ENCODE measurements at regions not wholly inside any gene's neighbourhood (a gene's known extent, or its start where the extent isn't known, plus 50 kb on each side); places are given as distances from the start of the nearest gene placed in this dataset.

GRCh38 chr18:11268153-11268552 lies 118.8 kb upstream of the PIEZO2 start:
- Histone ChIP-seq H3K27me3 (ENCODE audit: insufficient read depth, low read length) (no peaks in the 10 kb centered on the region), H3K9ac (ENCODE audit: low read depth, low read length) (no peak overlapping the region), H3K4me1 (ENCODE audit: insufficient read depth, low read length) (peaks cover 4% of the 10 kb centered on the region; the same call in 1 of the 2 replicates), H3K9me3 (ENCODE audit: insufficient read depth, low read depth, low read length) (peaks cover 11% of the 10 kb centered on the region; the same call in 1 of the 2 replicates), H3K36me3 (ENCODE audit: insufficient read depth, low read length) (no peaks in the 10 kb centered on the region), H3K4me3 (ENCODE audit: low read length) (no peak overlapping the region), H3K27ac (ENCODE audit: low read depth, low read length) (no peak overlapping the region)
- 100% methylated on average over 2 of the region's 2 CpGs for WGBS

DNA sequence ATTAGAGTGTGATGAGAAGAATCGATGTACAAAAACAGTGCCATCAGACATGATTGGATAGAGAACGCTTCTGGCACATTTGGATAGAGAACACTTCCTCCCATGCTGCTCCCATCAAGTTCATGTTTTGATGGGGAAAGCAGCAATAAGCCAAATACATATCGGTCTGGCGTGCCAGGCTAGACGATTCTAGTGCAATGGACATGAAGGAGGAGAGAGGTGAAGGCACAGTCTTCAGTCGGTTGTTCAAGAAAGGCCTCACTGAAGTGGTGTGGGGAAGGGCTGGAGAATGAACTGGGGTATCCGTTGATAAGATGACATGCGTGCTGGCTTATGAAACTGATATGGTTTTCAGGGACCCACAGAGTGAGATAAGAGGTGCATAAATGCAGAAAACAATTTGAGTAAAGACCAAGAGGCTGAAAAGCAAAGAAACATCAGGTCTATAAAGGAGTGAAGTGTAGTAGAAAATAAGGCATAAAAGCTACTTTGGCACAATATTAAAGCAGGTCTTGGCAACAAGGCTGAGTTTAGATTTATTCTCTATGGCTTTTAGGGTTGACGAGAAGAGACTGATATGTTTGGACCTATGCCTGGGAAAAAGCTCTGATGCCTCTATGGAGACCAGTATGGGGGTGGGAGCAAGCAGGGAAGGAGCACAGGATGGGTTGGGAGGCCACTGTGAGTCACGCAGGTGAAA lies 117.6 kb upstream of the PIEZO2 start:
- Histone ChIP-seq H3K27ac (ENCODE audit: low read depth, low read length) (no peak overlapping the region), H3K9ac (ENCODE audit: low read depth, low read length) (no peak overlapping the region), H3K4me1 (ENCODE audit: insufficient read depth, low read length) (peaks cover 7% of the 10 kb centered on the region; the same call in 1 of the 2 replicates), H3K27me3 (ENCODE audit: insufficient read depth, low read length) (no peaks in the 10 kb centered on the region), H3K36me3 (ENCODE audit: insufficient read depth, low read length) (no peaks in the 10 kb centered on the region), H3K4me3 (ENCODE audit: low read length) (no peak overlapping the region), H3K9me3 (ENCODE audit: insufficient read depth, low read depth, low read length) (peaks cover 11% of the 10 kb centered on the region; the same call in 1 of the 2 replicates)
- WGBS: 96% methylated on average over 10 of the region's 10 CpGs

DNA sequence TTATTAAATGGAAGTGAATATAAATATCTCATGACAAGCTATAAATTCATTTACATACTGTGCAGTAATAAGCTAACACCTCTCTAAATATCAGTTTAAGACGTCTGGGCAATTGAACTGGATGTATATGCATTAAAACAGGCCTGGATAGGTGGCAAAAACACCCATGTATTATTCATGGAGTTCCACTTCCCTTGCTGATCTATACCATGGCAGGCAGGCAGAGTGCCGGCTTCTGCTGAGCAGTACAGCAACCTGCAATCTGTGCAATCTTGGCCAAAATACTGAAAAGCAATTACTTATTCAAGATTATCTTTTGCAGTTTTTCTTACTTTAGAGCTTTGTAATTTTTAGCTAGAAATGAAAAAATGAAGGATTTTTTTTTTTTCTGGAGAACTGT lies 112.1 kb upstream of the PIEZO2 start:
- Histone ChIP-seq H3K4me3 (ENCODE audit: low read length) (peak overlapping the region; percentile 6; the same call in 1 of the 2 replicates), H3K36me3 (ENCODE audit: insufficient read depth, low read length) (no peaks in the 10 kb centered on the region), H3K9me3 (ENCODE audit: insufficient read depth, low read depth, low read length) (peaks cover 11% of the 10 kb centered on the region; the same call in 1 of the 2 replicates), H3K9ac (ENCODE audit: low read depth, low read length) (no peak overlapping the region), H3K27ac (ENCODE audit: low read depth, low read length) (no peak overlapping the region), H3K27me3 (ENCODE audit: insufficient read depth, low read length) (no peaks in the 10 kb centered on the region), H3K4me1 (ENCODE audit: insufficient read depth, low read length) (peaks cover 17% of the 10 kb centered on the region)
- WGBS: 60% methylated on average over 2 of the region's 2 CpGs

- H3K27me3 ChIP-seq (ENCODE audit: insufficient read depth, low read length): no peaks in the 10 kb centered on the region
- WGBS: 85% methylated on average over 3 of the region's 3 CpGs
- peak overlapping the region; percentile 6; the same call in 1 of the 2 replicates for H3K4me3 ChIP-seq (ENCODE audit: low read length)
- peaks cover 17% of the 10 kb centered on the region for H3K4me1 ChIP-seq (ENCODE audit: insufficient read depth, low read length)
- H3K9ac ChIP-seq (ENCODE audit: low read depth, low read length): no peak overlapping the region; the same call in 1 of the 2 replicates
- H3K36me3 ChIP-seq (ENCODE audit: insufficient read depth, low read length): no peaks in the 10 kb centered on the region
- no peak overlapping the region for H3K27ac ChIP-seq (ENCODE audit: low read depth, low read length)
- H3K9me3 ChIP-seq (ENCODE audit: insufficient read depth, low read depth, low read length): peaks cover 11% of the 10 kb centered on the region; the same call in 1 of the 2 replicates
Measured at GRCh38 chr18:11260961-11261461, 111.6 kb upstream of the PIEZO2 start.

DNA sequence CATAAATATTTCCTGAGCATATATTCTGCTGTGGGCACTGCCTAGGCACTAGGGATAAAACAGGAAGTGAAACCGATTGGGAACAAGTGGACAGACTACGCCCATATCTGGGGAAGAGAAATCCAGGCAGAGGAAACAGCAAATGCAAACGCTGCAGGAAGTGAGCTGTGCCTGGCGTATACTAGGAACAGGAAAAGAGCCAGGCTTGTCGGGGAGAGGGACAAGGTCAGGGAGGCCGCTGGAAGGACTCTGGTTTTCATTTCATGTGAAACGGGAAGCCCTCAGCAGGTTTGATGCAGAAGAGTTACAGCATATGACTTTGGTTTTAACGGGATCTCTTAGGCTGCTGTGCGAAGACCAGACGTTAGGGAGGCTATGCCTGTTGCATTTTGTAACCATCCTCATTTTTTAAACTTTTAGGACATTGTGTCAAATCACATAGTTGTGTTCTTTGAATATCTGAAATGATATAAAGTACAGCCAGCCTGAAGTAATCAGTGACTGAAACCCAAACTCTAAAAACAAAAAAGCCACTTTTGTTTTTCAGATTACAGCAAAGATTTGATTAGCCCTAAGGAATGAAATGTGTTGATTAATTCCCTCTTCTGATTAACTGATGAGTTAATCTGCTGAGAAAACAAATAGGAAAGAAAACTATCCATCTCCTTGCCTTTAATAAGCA lies 110.2 kb upstream of the PIEZO2 start:
- Histone ChIP-seq H3K4me1 (ENCODE audit: insufficient read depth, low read length) (peaks cover 17% of the 10 kb centered on the region), H3K4me3 (ENCODE audit: low read length) (no peak overlapping the region), H3K36me3 (ENCODE audit: insufficient read depth, low read length) (no peaks in the 10 kb centered on the region), H3K9me3 (ENCODE audit: insufficient read depth, low read depth, low read length) (peaks cover 11% of the 10 kb centered on the region; the same call in 1 of the 2 replicates), H3K9ac (ENCODE audit: low read depth, low read length) (no peak overlapping the region), H3K27me3 (ENCODE audit: insufficient read depth, low read length) (no peaks in the 10 kb centered on the region), H3K27ac (ENCODE audit: low read depth, low read length) (no peak overlapping the region)
- WGBS: 76% methylated on average over 10 of the region's 10 CpGs

- H3K36me3 ChIP-seq (ENCODE audit: insufficient read depth, low read length): no peaks in the 10 kb centered on the region
- H3K9ac ChIP-seq (ENCODE audit: low read depth, low read length): no peak overlapping the region
- whole genome bisulfite sequencing: 100% methylated on average over 1 of the region's 1 CpG
- no peak overlapping the region for H3K4me3 ChIP-seq (ENCODE audit: low read length)
- no peaks in the 10 kb centered on the region for H3K27me3 ChIP-seq (ENCODE audit: insufficient read depth, low read length)
- no peak overlapping the region for H3K27ac ChIP-seq (ENCODE audit: low read depth, low read length)
- peaks cover 19% of the 10 kb centered on the region for H3K4me1 ChIP-seq (ENCODE audit: insufficient read depth, low read length)
- H3K9me3 ChIP-seq (ENCODE audit: insufficient read depth, low read depth, low read length): no peaks in the 10 kb centered on the region
Measured at GRCh38 chr18:11258039-11258610, 108.8 kb upstream of the PIEZO2 start.

- Histone ChIP-seq H3K36me3 (ENCODE audit: insufficient read depth, low read length) (no peaks in the 10 kb centered on the region), H3K27ac (ENCODE audit: low read depth, low read length) (no peak overlapping the region), H3K27me3 (ENCODE audit: insufficient read depth, low read length) (no peaks in the 10 kb centered on the region), H3K9ac (ENCODE audit: low read depth, low read length) (no peak overlapping the region), H3K9me3 (ENCODE audit: insufficient read depth, low read depth, low read length) (no peaks in the 10 kb centered on the region), H3K4me1 (ENCODE audit: insufficient read depth, low read length) (peaks cover 9% of the 10 kb centered on the region), H3K4me3 (ENCODE audit: low read length) (no peak overlapping the region)
Measured at GRCh38 chr18:11256251-11256650, 106.9 kb upstream of the PIEZO2 start.

DNA sequence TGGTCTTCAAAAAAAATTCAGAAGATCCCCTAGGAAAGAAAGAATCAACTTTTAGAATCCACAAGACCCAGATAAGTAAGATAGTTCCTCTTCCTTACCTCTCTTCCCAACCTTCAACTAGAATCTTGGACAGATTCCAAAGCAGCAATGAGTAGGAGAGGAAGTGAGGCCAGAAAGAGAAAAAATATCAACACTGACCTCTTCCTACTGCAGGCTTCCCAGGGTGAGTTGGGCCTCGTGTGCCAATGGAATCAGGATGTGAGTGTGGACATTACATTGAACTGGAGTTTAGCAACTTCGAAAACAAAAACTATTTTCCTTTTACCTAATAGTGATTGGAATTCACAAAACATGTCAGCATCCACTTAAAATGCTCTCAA lies 102.5 kb upstream of the PIEZO2 start:
- Histone ChIP-seq H3K9ac (ENCODE audit: low read depth, low read length) (no peak overlapping the region), H3K27ac (ENCODE audit: low read depth, low read length) (no peak overlapping the region), H3K27me3 (ENCODE audit: insufficient read depth, low read length) (no peaks in the 10 kb centered on the region), H3K9me3 (ENCODE audit: insufficient read depth, low read depth, low read length) (no peaks in the 10 kb centered on the region), H3K4me1 (ENCODE audit: insufficient read depth, low read length) (peaks cover 2% of the 10 kb centered on the region; the same call in 1 of the 2 replicates), H3K4me3 (ENCODE audit: low read length) (no peak overlapping the region), H3K36me3 (ENCODE audit: insufficient read depth, low read length) (no peaks in the 10 kb centered on the region)
- WGBS: no CpG with 5 or more reads among the region's 2 CpGs

DNA sequence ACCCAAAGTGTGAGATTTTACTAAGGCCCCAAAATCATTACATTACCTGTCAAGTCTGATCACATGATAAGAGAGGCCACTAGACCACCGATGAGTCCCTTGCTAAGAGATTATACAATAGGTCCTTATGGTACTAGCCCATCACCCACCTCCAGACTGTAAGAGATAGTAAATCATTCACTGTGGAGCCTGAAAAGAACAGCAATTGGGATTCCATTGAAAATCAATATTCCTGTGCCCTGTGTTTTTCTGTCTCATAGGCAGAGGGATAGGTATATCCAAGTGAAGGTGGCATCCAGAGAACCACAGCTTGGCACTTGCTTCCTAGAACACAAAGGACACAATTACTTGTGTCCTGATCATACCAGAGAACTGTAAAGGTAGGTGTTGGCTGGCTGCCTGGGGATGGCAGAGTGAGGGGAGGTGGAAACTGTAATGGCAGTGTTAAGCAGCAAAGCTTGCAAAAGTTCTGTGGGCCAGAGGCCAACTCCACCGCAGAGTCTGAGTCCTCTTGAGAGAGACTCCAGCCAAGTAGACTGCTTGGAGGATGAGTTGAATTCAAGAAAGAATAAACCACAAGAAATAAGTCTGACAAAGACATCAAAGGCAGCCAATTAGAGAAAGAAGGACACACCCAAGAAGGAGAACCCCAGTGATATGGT lies 102.0 kb upstream of the PIEZO2 start:
- no peaks in the 10 kb centered on the region for H3K27me3 ChIP-seq (ENCODE audit: insufficient read depth, low read length)
- H3K9me3 ChIP-seq (ENCODE audit: insufficient read depth, low read depth, low read length): no peaks in the 10 kb centered on the region
- no peak overlapping the region for H3K27ac ChIP-seq (ENCODE audit: low read depth, low read length)
- no peaks in the 10 kb centered on the region for H3K36me3 ChIP-seq (ENCODE audit: insufficient read depth, low read length)
- H3K9ac ChIP-seq (ENCODE audit: low read depth, low read length): no peak overlapping the region
- H3K4me1 ChIP-seq (ENCODE audit: insufficient read depth, low read length): peaks cover 2% of the 10 kb centered on the region; the same call in 1 of the 2 replicates
- 98% methylated on average over 2 of the region's 2 CpGs for WGBS
- H3K4me3 ChIP-seq (ENCODE audit: low read length): no peak overlapping the region

DNA sequence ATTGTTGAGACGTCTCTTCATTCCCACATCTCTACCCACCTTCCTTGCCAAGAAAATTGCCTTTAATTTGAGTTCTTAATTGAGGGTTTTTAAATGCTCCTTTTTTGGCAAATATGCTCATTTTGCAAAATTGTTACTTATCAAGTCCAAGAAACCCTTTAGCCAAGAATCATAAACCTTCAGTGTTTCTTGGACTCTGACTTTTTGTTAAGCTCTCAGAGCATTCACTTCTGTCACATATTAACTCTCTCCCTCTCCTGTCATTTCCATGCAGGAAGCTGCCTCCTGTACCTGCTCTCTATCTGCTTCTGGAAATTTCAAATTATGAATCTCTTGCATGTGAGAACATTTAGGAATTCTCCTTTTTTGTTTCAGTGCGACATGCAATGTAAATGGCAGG lies 100.0 kb upstream of the PIEZO2 start:
- Histone ChIP-seq H3K4me3 (ENCODE audit: low read length) (no peak overlapping the region), H3K9ac (ENCODE audit: low read depth, low read length) (no peak overlapping the region), H3K9me3 (ENCODE audit: insufficient read depth, low read depth, low read length) (no peaks in the 10 kb centered on the region), H3K36me3 (ENCODE audit: insufficient read depth, low read length) (no peaks in the 10 kb centered on the region), H3K27ac (ENCODE audit: low read depth, low read length) (no peak overlapping the region), H3K4me1 (ENCODE audit: insufficient read depth, low read length) (0 out of 2 replicates have a peak, but pooled peaks cover 2% of the 10 kb centered on the region), H3K27me3 (ENCODE audit: insufficient read depth, low read length) (no peaks in the 10 kb centered on the region)
- 95% methylated on average over 1 of the region's 2 CpGs for WGBS

All from HUES64 (cell line).